GM21447 (cell line): ENCODE measurements at regions not wholly inside any gene's neighbourhood (a gene's known extent, or its start where the extent isn't known, plus 50 kb on each side); places are given as distances from the start of the nearest gene placed in this dataset.
"Not testable (repeated sequence)": the region's sequence is repeated elsewhere in the genome, so short reads cannot be mapped to it uniquely, and the experiment has no call there.

Experiments
- ATAC-seq: cut with Tn5 transposase; IDR thresholded peaks from one replicate; pipeline ENCODE4 v1.9.1; 2021; ENCODE audit not compliant: unreplicated experiment

DNA sequence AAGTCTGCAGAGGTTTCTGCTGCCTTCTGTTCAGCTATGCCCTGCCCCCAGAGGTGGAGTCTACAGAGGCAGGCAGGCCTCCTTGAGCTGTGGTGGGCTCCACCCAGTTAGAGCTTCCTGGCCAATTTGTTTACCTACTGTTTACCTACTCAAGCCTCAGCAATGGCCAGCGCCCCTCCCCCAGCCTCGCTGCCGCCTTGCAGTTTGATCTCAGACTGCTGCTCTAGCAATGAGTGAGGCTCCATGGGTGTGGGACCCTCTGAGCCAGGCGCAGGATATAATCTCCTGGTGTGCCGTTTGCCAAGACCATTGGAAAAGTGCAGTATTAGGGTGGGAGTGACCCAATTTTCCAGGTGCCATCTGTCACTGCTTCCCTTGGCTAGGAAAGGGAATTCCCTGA lies 1024.9 kb downstream of the PRIM2 start:
- not testable (repeated sequence) for ATAC-seq

DNA sequence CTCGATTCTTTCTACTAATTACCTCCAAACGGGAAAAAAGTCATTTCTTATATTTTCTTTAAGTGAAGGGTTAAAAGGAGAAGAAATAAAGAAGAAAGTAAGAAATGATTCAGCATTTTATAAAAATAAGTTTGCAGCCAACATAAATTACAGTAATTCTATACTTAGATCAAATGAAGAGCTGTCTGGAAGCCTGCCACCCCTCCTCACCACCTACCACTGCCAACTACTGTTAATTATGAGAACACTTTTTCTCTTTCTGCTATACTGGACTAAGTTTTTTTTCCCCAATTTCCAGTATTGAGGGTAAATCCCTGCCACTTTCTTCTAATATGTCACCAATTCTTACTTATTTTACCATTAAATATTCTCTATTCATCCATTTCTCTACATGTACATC lies 1030.1 kb downstream of the PRIM2 start:
- ATAC-seq: not testable (repeated sequence)

DNA sequence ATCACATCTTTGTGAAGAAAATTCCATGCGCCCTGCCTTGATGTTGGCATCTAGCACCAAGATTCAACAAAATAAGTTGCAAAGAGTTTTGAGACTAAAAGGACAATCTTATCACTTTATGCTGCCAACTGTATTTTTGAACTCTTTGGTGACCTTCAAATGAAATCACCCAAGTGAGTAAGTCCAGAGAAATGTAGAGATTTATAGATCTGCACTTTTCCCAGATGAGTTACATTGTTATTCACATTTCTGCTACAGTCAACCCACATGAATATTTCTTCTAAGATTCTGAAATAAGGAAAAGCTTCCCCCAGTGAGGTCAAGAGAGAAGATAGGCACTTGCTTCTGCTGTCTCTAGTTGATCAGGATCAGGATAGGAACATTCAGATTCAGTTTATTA lies 1034.2 kb downstream of the PRIM2 start:
- not testable (repeated sequence) for ATAC-seq

DNA sequence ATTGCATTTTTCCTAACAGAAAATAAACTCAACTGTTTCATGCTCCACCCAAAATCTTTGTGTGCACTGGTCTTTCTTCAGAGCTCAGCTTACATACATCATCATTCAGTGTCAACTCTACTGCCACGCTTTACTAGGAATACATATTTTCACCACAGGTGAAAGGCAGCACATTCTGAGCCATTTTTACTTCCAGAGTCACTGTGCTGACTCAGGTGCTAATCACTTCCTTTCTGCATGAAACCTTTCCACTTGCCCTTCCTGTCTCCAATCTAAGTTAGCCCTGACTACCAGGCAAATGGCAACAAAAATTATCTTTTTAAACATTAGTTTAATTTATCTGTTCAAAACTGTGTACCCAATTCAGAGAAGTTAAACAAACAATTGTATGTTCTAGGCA lies 1041.0 kb downstream of the PRIM2 start:
- ATAC-seq: not testable (repeated sequence)

DNA sequence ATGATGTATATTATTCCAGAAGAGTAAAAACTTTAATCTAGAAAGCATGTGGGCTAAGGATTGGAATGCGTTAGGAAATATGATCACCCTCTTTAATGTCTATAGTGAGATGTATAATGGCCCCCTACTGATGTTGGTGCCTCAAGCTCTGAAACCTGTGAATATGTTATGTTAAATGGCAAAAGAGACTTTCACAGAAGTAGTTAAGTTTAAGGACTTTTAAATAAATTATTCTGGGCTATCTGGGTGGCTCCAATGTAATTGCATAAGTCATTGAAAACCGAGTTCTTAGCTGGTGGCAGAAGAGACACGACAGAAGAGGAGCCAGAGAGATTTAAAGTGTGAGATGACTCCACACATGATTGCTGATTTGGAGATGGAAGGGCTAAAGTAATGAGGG lies 1048.4 kb downstream of the PRIM2 start:
- not testable (repeated sequence) for ATAC-seq

DNA sequence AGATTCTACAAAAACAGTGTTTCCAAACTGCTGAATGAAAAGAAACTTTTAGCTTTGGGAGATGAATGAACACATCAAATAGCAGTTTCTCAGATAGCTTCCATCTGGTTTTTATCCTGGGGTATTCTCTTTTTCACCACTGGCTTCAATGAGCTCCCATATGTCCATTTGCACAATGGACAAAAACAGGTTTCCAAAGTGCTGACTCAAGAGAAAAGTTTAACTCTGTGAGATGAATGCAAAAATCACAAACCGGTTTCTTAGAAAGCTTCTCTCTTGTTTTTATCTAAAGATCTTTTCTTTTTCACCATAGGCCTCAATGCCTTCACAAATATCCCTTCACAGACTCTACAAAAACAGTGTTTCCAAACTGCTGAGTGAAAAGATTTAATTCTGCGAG lies 1089.2 kb downstream of the PRIM2 start:
- ATAC-seq: not testable (repeated sequence)

DNA sequence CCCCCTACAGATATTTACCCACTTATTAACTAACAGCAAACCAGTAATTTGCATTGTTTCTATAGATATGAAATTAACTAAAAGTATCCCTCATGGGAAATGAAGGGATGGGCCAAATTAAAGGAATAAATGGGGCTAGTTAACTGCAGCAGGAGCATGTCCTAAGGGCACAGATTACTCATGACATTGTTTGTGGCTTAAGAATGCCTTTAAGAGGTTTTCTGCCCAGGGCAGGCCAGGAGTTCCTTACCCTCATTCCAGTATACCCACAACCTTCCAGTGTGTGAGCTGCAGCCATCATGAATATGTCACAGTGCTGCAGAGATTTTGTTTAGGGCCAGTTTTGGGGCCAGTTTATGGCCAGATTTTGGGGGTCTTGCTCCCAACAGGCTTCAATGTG lies 1101.9 kb downstream of the PRIM2 start:
- ATAC-seq: no peak
